ENCODE measurements at regions not wholly inside any gene's neighbourhood (a gene's known extent, or its start where the extent isn't known, plus 50 kb on each side); places are given as distances from the start of the nearest gene placed in this dataset.
"Not testable (repeated sequence)": the region's sequence is repeated elsewhere in the genome, so short reads cannot be mapped to it uniquely, and the experiment has no call there.

DNA sequence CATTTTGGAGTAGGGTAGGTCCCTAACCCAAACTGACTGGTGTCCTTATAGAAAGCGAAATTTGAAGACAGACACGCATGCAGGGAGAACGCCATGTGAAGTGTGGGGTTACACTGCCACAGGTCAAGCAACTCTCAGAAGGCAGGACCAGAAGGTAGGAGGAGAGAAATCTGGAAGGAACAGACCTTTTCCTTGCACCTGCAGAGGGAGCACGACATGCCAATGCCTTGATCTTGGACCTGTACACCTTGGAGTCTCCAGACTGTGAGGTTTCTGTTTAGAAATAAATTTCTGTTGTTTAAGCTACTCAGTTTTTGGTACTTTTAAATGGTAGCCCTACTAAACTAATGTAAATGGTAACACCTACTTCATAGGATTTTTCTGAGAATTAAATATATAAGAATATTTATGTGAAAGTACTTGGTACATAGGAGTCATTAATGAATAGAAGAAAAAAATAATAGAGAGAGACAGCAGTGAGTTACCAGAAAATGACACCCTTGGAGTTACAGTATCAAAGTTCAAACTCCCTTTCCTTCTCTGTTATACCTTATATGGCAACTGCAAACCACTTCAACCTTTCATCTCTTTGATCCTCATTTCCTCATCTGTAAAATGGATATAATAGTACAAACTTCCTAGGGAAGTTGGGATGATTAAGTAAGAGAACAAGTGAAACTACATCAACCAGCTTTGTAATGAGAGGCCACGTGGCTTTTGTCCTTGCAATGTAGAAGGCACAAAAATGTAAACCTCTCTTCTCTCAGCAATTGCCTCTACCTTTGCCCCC is 184.9 kb upstream of the PARD3B start:
- no peak for DNase-seq (ENCODE audit: low read depth)

DNA sequence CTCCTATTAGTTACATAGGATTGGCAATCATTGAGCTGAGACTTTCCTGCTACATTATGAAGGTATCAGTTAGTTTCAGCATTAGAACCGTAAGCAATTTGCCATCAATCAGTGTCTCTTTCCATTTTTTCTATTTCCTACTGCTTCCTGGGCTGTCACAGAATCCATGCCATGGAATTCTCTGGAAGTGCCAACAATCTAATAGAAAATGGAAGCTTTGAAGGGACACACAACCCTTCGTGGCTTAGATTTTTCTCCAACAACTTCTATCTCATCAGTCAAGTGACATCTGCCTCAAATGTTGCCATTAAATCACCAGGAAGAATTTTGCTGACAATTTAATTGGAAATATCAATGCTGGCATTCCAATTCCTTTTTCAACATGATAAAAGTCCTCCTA is 183.5 kb upstream of the PARD3B start:
- no peak for DNase-seq (ENCODE audit: low read depth)

DNA sequence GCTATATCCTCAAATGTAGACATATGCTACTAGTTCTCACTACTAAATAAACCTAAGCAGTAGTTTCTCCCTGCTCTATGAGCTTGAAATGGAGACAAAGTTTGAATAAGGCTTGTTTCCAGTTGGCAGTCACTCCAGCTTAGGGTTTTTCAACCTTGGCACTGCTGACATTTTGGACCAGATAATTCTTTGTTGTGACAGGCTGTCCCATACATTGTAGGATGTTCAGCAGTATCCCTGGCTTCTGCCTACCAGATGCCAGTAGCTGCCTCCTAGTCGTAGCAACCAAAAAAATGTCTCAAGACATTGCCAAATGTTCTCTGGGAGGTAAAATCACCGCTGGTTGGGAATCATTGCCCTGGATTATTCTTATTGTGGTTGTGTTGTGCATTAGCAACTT is 182.7 kb upstream of the PARD3B start:
- DNase-seq (ENCODE audit: low read depth): no peak

DNA sequence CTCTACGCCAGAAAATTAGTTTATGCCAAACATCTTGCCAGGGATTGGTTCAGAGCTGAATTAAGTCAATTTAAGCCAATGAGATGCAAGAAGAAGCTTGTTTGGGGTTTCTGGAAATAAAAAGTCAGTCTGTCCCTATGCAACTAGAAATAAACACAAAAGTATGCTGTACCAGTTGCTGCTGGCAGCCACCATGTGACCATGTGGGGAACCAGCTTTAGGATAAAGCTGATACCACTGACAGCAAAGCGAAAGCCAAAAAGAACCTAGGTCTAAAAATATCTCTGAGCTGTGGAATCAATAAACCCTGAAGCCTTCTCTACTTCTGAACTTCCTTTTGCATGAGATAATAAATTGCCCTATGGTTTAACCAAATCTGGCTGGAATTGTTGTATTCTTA is 181.8 kb upstream of the PARD3B start:
- no peak for DNase-seq (ENCODE audit: low read depth)

DNA sequence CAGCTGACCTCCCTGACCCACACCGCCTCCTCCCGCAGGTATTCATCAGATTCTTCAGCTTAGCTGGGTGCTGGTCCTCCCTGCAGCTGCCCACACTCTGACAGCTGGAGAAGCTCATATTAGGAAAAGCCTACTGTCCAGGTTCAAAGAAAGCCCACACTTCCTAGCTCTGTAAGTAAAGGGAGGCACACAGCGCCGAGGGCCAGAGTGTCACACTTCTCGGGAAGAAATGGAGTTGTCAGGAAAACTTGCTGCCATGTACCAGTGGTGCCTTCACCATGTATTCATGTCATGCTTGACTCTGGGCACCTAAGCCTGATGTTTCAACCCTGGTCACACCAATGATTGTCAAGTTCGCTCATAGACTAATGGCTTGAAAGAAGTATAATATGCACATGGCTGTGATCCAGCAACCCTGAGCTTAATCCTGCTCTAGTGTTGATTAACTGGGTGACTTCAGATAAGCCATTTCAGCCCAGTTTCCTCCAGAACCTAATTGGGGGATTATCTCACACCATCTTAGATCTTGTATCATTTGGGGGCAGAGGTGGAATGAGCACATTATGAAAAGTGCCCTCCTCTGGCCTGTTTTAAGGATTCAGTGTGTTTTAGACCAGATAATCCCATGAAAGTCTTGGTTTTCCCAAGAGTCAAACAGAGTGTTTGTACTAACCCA is 180.3 kb upstream of the PARD3B start:
- DNase-seq (ENCODE audit: low read depth): no peak

DNA sequence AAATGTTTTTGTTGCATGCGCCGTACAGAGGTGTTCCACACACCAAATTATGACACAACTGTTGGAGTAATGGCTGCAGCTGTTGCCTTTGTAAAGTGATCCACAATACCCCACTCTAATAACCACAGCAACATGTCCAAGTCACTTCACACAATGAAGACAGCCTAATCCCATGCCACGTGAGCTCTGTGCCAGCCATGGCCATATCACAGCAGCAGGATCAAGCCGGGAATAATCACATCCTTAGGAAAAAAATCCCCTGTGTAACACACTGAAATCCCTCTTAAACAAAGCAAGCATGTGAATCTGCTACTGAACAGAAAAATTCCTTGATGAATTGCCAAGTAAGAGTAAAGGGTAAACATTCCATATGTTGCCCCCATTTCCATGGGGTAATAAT is 179.5 kb upstream of the PARD3B start:
- no peak for DNase-seq (ENCODE audit: low read depth)

DNA sequence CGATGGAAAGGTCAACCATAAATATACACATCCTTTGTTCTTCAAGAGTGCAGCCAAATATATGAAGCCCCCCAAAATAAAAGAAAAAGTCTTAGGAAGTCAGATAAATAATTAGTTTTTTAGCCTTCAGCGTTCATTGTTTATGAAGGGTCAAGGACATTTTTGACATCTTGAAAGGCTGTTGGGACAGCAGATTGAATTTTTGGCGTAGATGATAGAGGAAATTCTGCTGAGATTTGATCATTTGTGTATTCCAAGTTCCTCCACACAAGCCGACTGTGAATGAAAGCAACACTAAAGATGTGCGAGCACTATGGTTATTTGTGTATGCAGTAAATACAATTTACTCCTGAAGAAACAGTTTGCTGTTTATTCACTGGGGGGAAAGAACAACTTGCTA is 177.8 kb upstream of the PARD3B start:
- no peak for DNase-seq (ENCODE audit: low read depth)

DNA sequence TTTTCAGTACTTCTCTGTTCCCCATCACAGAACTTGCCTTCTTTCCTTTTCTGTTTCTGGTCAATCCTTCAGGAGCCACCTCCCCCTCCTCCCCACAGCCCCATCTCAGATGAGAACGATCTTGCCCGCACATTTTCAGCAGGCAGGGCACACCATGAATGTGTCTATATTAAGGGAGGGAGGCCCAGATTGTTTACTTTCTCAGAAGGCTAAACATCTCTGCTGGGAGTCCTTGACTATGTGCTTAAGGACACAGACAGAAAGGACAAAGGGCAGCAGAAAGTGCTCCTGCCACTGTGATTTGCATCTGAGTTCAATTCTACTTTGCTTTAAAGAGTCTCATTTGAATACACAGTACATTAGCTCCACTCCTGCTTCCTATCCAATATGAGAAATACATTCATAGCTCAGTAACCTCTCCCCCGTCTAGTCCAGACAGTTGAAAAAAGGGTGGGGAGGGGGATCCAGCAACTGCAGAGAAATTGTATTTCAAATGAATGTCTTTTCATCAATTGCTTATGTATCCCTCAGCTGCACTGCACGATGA is 175.0 kb upstream of the PARD3B start:
- no peak for DNase-seq (ENCODE audit: low read depth)

DNA sequence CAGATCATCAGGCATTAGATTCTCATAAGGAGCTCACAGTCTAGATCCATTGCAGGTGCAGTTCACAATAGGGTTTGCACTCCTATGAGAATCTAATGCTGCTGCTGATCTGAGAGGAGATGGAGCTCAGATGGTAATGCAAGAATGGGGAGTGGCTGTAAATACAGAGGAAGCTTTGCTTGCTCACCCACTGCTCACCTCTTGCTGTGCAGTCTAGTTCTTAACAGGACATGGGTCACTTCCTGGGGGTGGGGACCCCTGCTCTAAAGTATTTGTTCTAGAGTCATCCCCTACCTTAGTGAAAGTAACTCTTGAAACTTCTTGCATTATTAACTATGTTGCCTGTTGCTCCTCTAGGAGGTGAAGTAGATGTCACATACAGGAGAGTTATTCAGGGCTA is 171.3 kb upstream of the PARD3B start:
- no peak for DNase-seq (ENCODE audit: low read depth)

DNA sequence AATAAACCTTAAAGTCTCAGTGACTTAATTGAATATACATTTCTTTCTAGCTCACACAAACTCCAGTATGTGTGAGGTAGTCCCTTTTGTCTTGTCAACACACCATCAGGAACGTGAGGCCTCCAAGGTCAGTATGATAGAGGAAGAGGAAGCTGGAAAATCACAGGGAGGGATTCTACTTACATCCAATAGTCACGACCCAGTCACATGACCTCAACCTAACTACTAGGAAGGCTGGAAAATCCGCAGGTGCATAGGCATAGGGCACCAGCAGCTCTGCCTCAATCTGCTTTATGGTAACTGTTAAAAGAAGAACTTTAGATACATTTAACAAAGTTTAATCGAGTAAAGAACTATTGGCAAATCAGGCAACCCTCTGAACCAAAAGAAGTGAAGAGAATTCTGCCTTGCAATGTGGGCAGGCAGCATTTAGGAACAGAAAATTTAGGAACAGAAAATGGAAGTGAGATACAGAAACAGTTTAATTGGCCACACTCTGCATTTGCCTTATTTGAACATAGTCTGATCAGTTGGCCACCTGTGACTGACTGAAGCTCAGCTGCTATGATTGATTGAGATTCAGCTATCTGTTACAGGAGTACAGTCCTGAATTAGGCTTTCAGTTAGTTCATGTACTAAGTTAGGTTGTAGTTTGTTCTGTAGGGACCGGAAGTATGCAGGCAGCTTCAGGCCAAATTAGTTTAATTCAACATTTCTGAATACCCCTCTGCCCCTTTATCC is 165.0 kb upstream of the PARD3B start:
- DNase-seq (ENCODE audit: low read depth): no peak

DNA sequence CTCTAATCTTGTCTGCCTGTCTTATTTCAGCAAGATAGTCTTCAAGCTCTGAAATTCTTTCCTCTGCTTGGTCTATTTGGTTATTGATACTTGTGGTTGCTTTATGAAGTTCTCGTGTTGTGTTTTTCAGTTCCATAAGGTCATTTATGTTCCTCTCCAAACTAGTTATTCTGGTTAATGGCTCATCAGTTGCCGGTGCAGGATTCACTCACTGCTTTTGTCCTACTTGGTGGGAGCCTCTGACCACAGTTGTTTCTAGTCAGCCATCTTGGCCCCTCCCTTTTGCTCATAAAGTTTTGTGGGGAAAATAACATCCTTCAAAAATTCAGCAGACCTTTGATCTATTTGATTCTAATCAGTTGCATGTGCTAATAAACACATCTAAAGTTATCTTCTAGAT is 158.6 kb upstream of the PARD3B start:
- no peak for DNase-seq (ENCODE audit: low read depth)

DNA sequence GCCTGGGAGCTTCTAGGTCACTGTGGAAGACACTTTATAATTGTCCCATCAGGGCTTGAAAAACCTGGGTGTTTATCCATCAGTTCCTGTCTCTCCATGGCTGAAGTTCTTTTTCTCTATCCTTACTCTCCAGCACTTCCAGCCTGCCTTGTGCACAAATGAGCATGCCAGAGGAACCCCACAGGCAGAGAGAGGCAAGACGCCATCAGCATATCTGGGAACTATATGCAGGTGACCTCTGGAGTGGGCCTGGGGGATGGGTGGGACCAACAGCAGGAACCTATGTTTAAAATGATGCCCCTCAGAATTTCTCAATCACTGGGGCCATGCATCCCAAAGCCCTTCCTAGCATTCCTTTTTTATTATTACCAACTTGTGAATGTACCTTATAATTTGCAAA is 156.2 kb upstream of the PARD3B start:
- no peak for DNase-seq (ENCODE audit: low read depth)

DNA sequence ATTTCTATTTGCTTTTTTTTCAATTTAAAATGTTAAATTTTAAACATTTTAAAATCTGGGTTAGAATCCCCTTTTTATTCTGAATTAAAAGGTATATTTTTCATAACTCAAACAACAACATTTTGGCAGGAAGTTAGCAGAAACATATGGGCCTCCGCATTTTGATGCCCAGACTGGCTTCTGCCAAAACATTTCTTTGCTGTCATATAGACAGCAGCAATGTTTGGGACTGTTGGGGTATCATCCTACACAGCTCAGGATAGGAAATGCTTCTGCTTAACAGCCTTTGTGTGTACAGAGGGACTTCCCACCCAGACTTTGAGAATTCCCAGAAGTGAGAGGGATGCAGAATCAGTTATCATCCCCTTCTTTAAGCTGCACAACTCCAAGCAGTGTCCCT is 155.4 kb upstream of the PARD3B start:
- DNase-seq (ENCODE audit: low read depth): no peak

DNA sequence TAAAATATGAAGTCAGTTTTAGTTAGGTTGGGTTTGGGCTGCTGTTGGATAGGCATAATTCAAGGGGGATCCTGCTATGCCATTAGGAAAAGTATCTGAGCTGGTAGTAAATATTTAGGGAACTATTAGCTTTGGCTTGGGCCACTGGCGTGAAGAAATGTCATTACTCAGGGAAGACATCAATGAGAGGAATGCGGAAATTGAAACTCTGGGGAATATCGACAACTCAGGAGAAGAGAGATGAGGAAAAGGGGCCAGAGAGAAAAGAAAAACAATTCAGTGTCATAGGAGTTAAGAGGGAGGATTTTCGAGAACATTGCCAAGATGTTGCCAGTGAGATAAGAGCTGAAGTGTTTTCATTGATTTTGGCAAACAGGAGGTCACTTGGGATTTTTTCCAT is 149.7 kb upstream of the PARD3B start:
- no peak for DNase-seq (ENCODE audit: low read depth)

DNA sequence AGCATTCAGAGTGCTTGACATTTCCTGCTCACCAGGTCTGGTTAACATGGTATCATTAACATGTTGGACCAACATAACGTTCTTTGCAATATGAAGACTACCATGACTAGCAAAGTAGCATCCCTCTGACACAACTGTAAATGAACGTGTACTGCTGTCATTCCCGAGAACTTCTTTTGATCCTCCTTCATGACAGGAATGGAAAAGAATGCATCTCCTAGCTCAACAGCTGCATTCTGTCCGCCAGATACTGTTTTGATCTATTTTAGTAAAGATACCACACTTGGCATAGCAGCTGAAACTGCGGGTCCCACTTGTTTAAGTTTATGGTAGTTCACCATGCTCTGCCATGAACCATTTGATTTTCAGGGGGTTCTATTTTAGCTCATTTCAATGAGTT is 144.2 kb upstream of the PARD3B start:
- DNase-seq (ENCODE audit: low read depth): no peak

DNA sequence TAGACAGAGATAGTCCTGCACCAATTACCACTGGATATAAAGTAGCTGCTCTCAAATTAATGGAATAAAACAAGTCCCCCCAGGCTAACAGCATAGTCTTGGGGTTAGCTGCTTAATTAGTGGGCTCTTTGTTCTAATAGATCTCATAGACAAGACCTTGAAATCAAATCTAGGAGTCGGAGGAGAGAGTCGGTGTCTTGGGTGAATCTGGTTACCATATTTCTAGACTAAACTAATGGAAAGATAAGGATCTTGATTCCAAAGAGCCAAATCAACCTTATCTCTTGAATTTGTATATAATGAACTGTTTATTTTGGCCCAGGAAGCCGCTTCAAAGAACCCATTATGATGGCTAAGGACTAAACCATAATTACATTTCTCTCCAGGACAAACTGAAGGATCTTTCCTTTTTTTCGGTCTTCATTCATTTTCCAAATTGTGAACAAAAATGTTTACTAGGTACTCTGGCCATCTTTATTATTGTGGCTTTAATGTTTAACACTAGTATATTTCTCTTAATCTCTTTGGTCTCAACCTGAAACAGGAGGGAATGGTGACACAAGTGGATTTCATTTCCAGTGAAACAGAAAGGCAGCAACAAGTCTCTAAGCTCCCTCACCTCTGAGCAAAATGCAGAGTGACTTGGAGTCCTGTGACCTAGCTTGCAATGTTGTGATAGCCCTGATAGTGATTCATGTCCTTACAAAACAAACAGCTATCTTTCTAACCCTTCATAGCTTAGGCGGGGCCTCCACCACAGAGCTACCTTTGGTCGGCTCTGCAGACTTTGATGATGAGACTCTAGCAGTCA is 137.9 kb upstream of the PARD3B start:
- DNase-seq (ENCODE audit: low read depth): peak; percentile 19

DNA sequence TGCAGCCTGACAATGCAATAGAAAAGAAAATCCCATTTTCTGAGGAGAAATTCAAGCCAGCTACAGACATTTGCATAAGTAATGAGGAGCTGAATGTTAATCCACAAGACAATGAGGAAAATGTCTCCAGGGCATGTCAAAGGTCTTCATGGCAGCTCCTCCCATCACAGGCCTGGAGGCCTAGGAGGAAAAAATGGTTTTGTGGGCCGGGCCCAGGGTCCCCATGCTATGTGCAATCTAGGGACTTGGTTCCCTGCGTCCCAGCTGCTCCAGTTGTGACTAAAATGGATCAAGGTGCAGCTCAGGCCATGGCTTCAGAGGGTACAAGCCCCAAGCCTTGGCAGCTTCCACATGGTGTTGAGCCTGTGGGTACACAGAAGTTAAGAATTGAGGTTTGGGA is 132.5 kb upstream of the PARD3B start:
- not testable (repeated sequence) for DNase-seq (ENCODE audit: low read depth)

DNA sequence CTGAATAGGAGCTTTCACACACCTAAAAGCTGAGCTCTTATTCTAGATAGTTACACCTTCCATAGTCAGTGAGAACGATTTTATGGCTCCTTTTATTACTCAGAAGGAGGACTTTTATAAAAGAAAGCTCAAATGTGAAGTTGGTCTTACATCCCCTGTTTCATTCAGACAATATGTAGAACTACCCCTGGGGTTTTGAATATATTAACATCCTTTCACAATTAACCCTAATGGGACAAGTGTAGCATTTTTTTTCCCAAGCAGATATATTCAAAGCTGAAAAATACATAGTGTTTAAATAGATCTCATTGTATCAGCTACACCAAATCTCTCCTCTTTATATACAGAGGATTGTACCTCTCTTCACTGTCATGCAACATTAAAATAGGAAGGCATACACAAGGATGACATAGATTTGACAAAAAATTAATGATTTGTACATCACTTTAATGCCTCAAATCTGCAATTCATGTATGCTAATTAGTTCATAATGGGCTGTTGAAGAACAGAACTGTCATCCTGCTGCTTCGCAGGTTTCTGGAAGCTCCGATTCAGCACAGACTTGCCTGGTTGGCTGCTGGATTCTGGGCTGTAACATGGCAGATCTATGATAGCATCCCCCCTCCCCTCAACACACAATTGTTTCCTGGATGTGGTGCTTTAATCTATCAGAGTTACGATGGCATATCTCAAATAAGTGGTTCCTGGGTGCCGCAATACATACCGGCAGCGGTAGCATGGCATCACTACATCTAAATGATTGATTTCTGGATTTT is 129.7 kb upstream of the PARD3B start:
- DNase-seq (ENCODE audit: low read depth): no peak

DNA sequence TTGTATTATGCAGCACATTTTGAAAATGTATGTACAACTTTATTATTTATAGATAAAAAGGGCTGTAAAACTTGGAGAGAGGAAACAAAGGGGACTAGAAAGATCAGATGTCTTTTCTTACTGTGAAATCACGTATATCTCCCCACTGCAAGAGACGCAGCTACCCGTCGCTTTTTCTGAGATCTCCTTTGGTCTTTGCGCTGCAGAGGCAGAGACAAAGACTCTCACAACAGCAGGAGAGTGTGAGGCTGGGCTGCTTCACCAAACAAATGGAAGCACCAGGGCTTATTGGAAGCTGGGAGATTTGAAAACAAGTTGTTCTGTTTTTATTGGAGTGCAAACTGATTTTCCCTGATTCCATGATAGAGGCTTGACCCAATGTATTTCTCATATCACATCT is 129.0 kb upstream of the PARD3B start:
- DNase-seq (ENCODE audit: low read depth): no peak

DNA sequence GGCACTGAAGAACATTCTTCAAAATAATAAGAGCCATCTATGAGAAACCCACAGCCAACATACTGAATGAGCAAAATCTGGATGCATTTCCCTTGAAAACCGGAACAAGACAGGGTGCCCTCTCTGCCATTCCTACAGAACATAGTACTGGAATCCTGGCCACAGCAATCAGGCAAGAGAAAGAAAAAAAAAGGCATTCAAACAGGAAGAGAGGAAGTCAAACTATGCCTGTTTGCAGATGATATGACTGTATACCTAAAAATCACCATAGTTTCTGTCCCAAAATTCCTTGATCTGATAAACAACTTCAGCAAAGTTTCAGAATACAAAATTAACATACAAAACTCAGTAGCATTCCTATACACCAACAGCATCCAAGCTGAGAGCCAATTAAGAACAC is 119.5 kb upstream of the PARD3B start:
- DNase-seq (ENCODE audit: low read depth): no peak

DNA sequence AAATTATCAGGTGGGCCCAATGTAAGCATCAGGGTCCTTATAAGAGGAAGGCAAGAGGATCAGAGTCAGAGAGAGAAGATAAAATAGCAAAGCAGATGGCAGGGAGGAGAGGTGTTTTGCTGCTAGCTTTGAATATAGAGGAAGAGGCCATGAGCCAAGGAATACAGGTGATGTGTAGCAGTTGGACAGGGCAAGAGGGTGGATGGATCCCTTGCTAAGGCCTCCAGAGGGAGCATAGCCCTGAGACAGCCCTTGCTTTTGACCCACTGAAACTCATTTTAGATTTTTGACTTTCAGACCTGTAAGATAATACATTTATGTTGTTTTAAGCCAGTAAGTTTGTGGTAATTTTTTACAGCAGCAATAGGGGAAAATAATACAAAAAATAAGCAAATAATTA is 116.6 kb upstream of the PARD3B start:
- no peak for DNase-seq (ENCODE audit: low read depth)
